ENCODE measurements at regions not wholly inside any gene's neighbourhood (a gene's known extent, or its start where the extent isn't known, plus 50 kb on each side); places are given as distances from the start of the nearest gene placed in this dataset.

DNA sequence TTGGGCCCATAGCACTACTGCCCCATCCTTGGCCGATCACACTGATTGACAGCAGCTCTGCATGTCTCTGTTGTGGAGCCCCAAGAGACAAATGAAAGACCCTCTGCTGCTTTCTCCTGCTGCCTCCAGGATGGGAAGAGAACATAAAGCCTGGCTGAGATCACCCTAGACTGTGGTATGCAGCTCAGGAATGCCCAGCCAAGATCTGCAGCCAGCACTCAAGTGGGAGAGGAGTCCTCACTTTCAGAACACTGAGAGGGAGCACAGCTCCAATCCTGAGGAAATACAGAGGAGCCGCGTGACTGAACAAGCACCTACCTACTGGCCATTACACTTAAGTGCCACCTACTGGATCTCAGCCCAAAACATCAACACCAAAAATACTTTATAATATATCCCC lies 203.0 kb downstream of the POSTN start:
- DNase-seq (ENCODE audit: low spot score): no peak
- TF ChIP-seq, protein P1, sequence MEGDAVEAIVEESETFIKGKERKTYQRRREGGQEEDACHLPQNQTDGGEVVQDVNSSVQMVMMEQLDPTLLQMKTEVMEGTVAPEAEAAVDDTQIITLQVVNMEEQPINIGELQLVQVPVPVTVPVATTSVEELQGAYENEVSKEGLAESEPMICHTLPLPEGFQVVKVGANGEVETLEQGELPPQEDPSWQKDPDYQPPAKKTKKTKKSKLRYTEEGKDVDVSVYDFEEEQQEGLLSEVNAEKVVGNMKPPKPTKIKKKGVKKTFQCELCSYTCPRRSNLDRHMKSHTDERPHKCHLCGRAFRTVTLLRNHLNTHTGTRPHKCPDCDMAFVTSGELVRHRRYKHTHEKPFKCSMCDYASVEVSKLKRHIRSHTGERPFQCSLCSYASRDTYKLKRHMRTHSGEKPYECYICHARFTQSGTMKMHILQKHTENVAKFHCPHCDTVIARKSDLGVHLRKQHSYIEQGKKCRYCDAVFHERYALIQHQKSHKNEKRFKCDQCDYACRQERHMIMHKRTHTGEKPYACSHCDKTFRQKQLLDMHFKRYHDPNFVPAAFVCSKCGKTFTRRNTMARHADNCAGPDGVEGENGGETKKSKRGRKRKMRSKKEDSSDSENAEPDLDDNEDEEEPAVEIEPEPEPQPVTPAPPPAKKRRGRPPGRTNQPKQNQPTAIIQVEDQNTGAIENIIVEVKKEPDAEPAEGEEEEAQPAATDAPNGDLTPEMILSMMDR (IDR thresholded peaks at IDR 0.05; ENCODE audit: extremely low read depth, insufficient read depth, missing control alignments): no peak
- in situ Hi-C loops (cut with MboI; ENCODE audit: low pct_unique_long_range_greater_than_20kb, low sequenced_read_pairs, unreplicated experiment): no loop called here

DNA sequence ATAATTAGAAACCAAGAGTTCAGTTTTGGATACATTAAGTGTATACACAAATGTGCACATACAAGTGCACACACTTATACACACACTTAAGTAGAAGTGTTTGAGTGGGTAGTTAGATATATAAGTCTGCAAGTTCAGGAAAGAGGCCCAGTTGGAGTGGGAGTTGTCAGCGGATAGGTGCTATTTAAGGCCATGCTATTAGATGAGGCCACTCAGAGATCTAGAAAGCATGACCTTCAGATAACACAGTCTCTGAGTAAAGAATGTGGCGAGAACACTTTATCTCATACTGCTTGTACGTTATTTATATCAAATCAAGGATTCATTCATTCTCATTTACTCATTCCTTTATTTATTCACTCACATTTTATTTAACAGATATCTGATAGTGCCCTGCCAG lies 206.2 kb downstream of the POSTN start:
- in situ Hi-C loops (cut with MboI; ENCODE audit: low pct_unique_long_range_greater_than_20kb, low sequenced_read_pairs, unreplicated experiment): no loop called here
- no peak for DNase-seq (ENCODE audit: low spot score)
- TF ChIP-seq, protein P1 (IDR thresholded peaks at IDR 0.05; ENCODE audit: extremely low read depth, insufficient read depth, missing control alignments): no peak

DNA sequence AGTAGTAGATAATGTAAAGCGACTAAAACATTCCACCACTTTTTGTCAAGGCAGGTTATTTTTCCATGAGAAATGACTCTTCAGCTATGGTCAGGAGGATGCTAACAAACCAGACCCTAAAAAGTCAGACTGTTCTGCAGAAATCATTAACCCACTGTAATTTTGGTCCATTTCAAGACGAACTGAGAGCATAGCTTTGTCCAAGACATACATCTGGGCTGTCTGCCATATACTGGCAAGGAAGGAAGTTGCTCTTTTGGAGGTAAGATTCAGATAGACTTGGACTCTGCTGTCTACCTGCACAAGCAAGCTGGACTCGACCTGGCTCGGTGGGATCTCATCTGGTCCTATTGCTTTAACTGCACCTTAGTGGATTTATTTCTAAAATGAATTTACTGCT lies 207.8 kb downstream of the POSTN start:
- in situ Hi-C loops (cut with MboI; ENCODE audit: low pct_unique_long_range_greater_than_20kb, low sequenced_read_pairs, unreplicated experiment): no loop called here
- TF ChIP-seq, protein P1 (IDR thresholded peaks at IDR 0.05; ENCODE audit: extremely low read depth, insufficient read depth, missing control alignments): no peak
- no peak for DNase-seq (ENCODE audit: low spot score)

DNA sequence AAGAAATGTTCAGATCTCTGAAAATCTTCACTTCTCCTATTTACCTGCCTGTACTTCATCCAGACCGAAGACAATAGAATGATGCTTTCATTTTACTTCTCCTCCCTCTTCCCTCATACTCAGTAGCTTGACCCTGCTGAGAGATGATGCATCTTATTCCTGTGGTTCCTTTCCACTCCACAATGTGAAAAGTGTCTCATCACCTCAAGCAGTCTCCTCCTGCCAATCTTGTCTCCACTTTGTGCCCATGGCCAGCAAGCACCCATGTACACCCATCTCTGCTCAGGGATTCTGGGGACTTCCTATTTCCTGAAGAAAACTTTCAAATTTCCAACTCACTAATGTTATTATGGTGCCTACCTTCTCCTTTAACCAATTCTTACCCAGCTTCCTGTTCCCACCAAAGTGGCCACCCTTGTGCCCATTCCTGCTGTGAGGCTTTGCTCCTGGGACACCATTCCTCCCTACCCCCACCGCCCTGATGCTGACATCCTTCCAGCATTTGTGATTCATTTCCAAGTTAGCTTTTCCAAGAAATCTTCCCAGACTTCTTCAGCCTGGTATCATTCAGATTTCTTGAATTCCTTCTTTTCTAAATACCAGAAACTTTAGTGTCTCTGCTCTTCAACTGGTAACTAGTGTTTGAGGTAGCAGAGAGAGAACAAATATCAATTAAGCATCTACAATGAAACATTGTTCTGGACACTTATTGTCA lies 212.5 kb downstream of the POSTN start:
- TF ChIP-seq, protein P1 (IDR thresholded peaks at IDR 0.05; ENCODE audit: extremely low read depth, insufficient read depth, missing control alignments): no peak
- in situ Hi-C loops (cut with MboI; ENCODE audit: low pct_unique_long_range_greater_than_20kb, low sequenced_read_pairs, unreplicated experiment): no loop called here
- no peak for DNase-seq (ENCODE audit: low spot score)

DNA sequence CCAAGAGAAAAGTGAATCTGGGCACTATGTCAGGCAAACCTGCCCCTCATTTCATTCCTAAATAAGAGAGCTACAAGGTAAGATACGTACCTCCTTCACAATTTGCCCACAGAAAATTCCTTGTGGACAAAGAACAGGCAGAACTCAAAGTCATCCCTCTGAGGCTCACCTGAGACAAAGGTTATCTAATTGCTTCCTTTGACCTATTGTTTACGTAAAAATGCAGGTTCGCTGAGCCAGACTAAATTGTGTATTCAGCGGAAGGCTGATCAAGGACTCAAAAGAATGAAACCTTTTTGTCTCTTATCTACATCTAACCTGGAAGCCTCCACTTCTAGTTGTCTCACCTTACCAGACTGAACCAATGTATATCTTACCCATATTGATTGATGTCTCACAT lies 213.3 kb downstream of the POSTN start:
- DNase-seq (ENCODE audit: low spot score): no peak
- TF ChIP-seq, protein P1 (IDR thresholded peaks at IDR 0.05; ENCODE audit: extremely low read depth, insufficient read depth, missing control alignments): no peak
- in situ Hi-C loops (cut with MboI; ENCODE audit: low pct_unique_long_range_greater_than_20kb, low sequenced_read_pairs, unreplicated experiment): no loop called here

DNA sequence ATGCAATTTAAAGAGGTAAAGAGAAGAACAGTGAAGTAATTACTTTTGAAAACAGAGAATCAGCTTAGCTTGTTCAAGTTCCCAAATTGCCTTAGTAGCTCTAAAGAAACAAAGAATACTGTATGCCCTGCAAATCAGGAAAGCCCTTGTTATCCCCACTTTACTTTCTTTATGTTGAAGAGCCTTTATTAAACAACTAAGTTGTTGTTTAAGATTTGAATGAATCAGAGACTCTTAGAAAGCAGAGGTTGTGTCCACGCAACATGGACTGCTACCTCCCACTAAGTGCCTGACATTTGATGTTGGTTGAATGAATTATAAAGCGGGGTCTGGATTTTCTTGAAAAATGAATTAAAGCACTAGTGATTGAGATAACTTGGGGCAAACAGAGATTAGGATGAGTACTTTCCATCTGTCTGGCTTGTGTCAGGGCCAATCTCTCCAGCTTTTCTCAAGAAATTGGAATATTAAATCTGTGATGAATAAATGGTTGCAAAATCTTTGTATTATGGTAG lies 214.7 kb downstream of the POSTN start:
- TF ChIP-seq, protein P1 (IDR thresholded peaks at IDR 0.05; ENCODE audit: extremely low read depth, insufficient read depth, missing control alignments): no peak
- no peak for DNase-seq (ENCODE audit: low spot score)
- in situ Hi-C loops (cut with MboI; ENCODE audit: low pct_unique_long_range_greater_than_20kb, low sequenced_read_pairs, unreplicated experiment): no loop called here
